Activated CD8-positive, alpha-beta memory T cell treated with anti-CD3 and anti-CD28 coated beads for 1 hour (primary cell): ENCODE measurements at regions not wholly inside any gene's neighbourhood (a gene's known extent, or its start where the extent isn't known, plus 50 kb on each side); places are given as distances from the start of the nearest gene placed in this dataset.
"Not testable (repeated sequence)": the region's sequence is repeated elsewhere in the genome, so short reads cannot be mapped to it uniquely, and the experiment has no call there.

Experiments
- DNase-seq, 2 donors: peaks; one replicate each; pipeline ENCODE4 v3.0.0-alpha.2; 2020; ENCODE audit warnings: low read depth in 1 of 2; ENCODE audit errors: extremely low read depth in 1 of 2

GRCh38 chr21:24636696-24637095, 970.6 kb downstream of the MRPL39 start:
- DNase-seq = no peak

- no peak for DNase-seq
These were observed 972.5 kb downstream of the MRPL39 start for GRCh38 chr21:24634749-24635148.

DNA sequence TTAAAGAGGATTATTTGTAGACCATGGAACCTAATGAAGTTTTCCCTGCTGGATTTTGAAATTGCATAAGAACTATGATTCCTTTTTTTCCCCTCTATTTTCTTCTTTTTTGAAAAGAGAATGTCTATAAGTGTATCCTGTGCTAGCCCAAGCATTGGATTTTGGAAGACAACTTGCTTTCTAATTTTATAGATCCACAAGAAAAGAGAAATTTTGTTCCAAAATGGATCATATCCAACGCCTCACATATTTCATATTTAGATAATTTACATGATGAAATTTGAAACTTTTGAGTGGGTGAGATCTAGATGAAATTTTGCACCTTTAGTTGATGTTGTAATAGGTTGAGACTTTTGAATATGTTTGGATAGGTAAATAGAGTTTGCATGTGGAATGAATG, 978.7 kb downstream of the MRPL39 start:
- DNase-seq = no peak

GRCh38 chr21:24628046-24628445, 979.2 kb downstream of the MRPL39 start:
- no peak for DNase-seq

GRCh38 chr21:24617819-24618218, 989.5 kb downstream of the MRPL39 start:
- DNase-seq = no peak

GRCh38 chr21:24594082-24594481, 1013.2 kb downstream of the MRPL39 start:
- DNase-seq = no peak

DNA sequence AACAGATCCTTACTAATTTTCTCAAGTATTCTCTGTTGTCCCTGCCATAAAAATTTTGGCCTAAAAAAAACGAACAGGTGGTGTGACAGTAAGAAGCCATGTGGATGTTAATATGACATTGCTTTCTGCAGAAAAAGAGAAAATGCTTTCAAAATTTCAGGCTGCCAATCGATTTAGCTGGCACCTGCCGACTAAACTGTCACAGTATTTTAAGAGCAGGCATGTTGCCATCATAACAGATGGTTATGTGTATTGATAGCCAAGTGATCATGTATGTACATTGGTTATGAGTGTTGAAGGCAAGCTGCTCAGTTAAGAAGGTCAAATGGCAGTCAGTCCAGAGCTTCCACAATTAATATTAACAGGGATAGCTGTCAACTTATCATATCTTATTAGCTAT, 1017.0 kb downstream of the MRPL39 start:
- no peak for DNase-seq

- DNase-seq = no peak
These were observed 1023.8 kb downstream of the MRPL39 start for GRCh38 chr21:24583473-24583872.

- no peak for DNase-seq
These were observed 1030.0 kb downstream of the MRPL39 start for GRCh38 chr21:24577301-24577700.

DNA sequence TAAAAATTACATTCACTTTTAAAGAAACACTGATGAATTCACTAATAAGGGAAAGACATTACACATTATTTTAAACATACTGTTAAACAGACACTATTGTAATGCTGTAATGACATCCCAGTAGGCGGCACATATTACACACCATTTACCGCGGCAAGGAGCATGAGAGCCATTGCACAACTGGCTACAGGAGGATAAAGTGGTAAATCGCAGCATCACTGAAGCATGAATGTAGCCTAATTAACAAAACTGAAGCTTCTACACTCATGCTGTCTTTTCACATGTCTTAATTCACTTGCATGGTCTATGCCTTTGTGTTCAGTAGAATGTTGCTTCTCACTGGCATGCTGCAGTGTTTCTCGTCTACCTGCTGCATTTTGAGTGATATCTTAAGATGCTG, 1046.0 kb downstream of the MRPL39 start:
- no peak for DNase-seq

DNA sequence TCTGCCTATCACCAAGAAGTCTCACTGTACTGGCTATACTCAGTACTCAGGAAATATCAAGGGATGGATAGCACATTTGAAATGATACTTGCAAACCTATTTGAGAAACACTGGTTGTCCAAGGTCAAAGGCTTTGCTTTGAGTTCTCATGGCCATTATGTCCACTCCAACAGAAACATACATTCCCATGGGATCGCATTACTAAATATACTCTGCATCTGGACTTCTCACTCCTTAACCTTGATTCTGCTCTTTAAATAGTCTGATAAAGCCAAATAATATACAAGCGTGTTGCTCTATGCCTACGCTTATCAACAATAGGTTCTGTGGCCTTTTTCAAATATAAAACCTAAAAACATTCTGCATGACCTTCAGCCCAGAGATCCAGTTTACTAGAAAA, 1054.8 kb downstream of the MRPL39 start:
- DNase-seq = no peak

- no peak for DNase-seq
These were observed 1061.4 kb downstream of the MRPL39 start for GRCh38 chr21:24545807-24546361.

GRCh38 chr21:24514081-24514733, 1093.1 kb downstream of the MRPL39 start:
- DNase-seq = no peak

- no peak for DNase-seq
These were observed 1098.2 kb downstream of the MRPL39 start for GRCh38 chr21:24509131-24509530.

GRCh38 chr21:24486973-24487372, 1120.3 kb downstream of the MRPL39 start:
- no peak for DNase-seq

- DNase-seq = not testable (repeated sequence)
These were observed 1123.9 kb downstream of the MRPL39 start for GRCh38 chr21:24483361-24483760.

DNA sequence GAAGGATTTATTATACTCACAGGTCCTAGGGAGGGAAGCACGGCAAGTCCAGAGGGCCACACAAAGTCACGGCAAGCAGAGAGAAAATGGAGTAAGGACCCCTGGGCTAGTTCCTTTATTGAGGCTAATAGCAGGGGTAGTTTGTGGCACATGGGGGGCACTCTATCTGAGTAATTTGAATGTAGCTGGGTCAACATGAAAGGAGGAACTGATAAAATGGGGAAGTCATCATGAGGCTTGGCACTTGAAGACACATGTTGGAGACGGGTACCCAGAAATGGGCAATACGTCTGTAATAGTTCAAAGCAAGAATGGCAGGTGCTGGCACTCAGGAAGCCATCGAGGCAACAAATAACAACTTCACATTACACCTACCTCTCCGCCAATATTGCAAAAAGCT, 1136.4 kb downstream of the MRPL39 start:
- DNase-seq = no peak

DNA sequence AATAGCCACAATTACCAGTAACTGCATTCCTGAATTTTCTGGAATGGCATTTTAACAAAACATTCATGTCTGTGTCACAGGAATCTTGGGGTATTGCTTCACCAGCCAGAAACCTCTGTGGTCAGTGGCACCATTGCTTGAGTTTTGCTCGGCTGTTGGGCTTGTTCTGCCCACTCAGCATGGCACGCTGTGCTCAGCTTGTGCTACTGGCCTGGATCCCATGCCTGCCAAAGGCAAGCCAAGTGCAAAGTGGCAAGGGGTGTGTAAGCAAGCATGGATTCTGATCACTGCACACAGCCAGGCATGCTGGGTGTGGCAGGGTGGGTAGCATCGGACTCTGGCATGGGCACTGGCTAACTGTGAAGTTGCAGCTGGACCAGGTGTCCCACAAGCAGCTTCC, 1150.9 kb downstream of the MRPL39 start:
- DNase-seq = no peak

DNA sequence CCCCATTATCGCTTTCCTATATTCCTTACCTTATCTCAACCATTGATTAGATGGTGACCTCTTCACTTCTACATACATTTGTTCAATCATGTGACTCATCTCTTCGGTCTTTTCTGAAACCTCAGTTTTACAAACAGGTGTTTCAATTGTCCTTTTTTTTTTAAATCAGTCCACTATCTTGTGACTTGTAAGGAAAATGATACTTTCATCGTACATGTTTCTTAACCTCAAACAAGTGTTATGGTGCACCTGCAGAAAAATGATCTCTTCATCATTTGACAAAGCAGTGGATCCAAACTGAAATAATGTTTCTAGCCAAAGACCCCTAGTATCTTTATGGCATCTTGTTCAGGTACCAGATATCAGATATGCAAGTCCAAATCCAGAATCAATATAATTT, 1157.2 kb downstream of the MRPL39 start:
- no peak for DNase-seq

GRCh38 chr21:24445517-24445916, 1161.8 kb downstream of the MRPL39 start:
- no peak for DNase-seq

- DNase-seq = no peak
These were observed 1162.5 kb downstream of the MRPL39 start for GRCh38 chr21:24444736-24445135.

DNA sequence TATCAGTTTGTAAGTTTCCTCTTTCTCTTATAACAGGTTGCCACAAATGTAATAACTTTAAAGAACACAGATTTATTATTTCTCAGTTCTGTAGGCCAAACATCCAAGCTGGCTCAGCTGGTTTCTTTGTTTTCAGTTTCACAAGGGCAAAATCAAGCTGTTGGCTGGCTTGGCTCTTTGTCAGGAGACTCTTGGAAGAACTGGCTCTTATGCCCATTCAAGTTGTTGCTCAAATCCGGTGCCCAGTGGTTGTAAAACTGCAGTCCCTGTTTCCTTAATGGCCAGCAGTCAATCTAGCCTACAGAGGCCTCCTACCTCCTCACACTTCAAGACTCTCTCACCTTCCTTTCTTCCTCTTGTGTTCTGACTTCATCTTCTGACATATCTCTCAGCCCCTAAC, 1171.0 kb downstream of the MRPL39 start:
- no peak for DNase-seq

GRCh38 chr21:24428591-24429199, 1178.6 kb downstream of the MRPL39 start:
- DNase-seq = no peak
